ENCODE measurements at regions not wholly inside any gene's neighbourhood (a gene's known extent, or its start where the extent isn't known, plus 50 kb on each side); places are given as distances from the start of the nearest gene placed in this dataset.

DNA sequence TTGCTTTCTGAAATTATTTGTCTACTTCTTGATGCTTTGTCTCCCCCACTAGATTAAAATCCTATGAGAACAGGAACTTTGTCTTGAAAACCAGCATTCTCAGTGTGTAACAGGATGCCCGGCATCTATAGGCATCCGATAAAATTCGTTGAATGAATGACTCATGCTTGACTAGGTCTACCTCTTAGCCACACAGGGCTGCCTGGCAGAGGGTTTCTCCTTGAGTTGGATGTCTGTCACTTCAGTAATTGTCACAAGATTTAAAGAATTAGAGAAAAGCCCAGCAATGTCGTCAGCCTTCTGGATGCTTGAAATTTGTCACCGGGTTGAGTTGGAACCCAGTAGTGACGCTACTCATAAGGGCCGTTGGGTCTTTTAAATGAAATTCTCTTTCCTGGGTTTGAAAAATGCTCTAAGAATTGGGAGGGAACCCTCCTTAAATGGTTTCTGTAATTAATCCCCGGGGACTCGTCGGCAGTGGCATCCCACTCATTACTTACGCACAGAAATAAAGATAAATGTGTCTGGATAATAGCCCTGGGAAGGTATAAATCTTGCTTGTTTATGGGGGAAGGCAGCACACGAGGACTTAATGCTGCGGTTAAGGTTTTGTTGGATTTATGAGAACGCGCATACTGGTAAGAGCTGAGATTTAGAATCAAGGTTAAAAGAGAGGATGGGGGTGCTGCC lies 194.1 kb downstream of the AACS start:
- TF ChIP-seq, protein P1, sequence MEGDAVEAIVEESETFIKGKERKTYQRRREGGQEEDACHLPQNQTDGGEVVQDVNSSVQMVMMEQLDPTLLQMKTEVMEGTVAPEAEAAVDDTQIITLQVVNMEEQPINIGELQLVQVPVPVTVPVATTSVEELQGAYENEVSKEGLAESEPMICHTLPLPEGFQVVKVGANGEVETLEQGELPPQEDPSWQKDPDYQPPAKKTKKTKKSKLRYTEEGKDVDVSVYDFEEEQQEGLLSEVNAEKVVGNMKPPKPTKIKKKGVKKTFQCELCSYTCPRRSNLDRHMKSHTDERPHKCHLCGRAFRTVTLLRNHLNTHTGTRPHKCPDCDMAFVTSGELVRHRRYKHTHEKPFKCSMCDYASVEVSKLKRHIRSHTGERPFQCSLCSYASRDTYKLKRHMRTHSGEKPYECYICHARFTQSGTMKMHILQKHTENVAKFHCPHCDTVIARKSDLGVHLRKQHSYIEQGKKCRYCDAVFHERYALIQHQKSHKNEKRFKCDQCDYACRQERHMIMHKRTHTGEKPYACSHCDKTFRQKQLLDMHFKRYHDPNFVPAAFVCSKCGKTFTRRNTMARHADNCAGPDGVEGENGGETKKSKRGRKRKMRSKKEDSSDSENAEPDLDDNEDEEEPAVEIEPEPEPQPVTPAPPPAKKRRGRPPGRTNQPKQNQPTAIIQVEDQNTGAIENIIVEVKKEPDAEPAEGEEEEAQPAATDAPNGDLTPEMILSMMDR (IDR thresholded peaks at IDR 0.05; ENCODE audit: insufficient read depth, low read depth, low read length, missing control alignments): no peak
- DNase-seq (ENCODE audit: low read depth): no peak
- H3K4me3 ChIP-seq (ENCODE audit: low read length): no peak overlapping the region

DNA sequence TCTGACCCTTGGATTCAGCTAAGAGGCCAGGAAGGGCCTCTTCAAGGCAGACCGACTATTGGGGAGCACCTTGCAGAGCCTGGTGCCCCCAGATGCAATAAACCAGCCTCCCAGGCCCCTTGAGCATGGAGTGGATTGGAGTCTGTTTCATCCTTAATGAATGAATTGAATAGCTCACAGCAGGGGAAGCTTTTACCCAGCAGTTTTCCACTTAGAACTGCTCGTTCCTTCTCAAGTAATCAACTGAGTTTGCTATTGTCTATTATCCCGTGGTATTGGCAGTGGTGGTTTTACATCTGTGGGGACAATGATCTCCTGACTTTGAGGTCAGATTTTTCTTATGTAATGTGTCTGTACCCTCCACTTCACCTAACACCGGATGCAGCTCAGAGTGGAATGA lies 197.6 kb downstream of the AACS start:
- no peak for DNase-seq (ENCODE audit: low read depth)
- no peak overlapping the region for H3K4me3 ChIP-seq (ENCODE audit: low read length)
- TF ChIP-seq, protein P1 (IDR thresholded peaks at IDR 0.05; ENCODE audit: insufficient read depth, low read depth, low read length, missing control alignments): no peak

DNA sequence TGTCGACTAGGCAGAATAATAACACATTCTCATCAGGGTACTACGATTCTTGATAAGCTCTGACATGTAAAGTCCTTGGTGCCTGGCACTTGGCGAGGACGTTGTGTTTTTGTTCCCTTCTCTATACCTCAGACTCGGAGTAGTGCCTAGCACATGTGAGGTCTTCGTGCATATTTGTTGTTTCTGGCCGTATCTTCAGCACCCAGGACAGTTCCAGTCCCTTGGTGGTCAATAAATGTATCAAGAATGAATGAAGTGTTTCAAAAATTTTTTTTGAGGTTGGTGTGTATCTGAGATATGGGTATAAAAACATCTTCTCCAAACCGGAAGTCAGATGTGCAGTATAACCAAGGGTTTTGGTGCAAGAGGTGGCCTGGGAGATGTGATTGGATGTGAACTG lies 198.2 kb downstream of the AACS start:
- H3K4me3 ChIP-seq (ENCODE audit: low read length): no peak overlapping the region
- TF ChIP-seq, protein P1 (IDR thresholded peaks at IDR 0.05; ENCODE audit: insufficient read depth, low read depth, low read length, missing control alignments): no peak
- DNase-seq (ENCODE audit: low read depth): no peak

DNA sequence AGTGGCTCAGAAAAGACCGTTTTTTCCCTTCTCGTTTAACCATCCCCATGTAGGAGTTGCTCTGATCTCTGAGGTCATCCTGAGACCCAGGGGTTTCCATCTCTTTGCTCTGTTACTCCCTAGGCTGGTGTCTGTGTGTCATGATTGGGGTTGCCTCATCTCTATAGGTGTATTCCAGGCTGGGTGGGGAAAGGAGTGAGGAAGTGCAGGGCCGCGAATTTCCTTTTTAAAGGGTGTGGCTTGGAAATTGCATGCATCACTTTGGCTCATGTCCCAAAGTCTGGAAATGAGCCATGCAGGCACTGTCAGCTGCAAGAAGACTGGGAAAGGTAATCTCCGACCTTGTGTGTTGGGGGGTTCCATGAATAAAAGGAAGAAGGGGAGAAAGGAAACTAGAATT lies 201.9 kb downstream of the AACS start:
- peak; percentile 11 for DNase-seq (ENCODE audit: low read depth)
- TF ChIP-seq, protein P1 (IDR thresholded peaks at IDR 0.05; ENCODE audit: insufficient read depth, low read depth, low read length, missing control alignments): no peak
- no peak overlapping the region for H3K4me3 ChIP-seq (ENCODE audit: low read length)

DNA sequence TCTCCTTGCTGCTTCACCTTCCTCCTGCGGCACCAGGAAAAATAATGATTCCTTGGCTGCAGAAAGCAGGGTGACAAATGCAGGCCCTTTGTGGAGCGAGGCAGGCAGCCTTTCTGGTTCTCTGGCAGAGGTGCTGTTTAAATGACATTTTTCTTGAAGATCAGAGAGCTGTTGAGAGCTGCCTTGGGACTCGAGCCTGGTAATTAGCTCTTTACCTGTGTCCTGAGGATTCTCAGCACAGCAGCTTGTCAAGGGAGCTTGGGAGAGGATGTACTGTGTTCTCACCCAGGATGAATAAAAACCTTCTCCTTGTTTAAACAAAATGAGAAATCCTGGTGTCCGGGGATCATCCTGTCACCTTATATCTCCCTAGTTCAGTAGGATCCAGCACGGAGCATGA lies 204.0 kb downstream of the AACS start:
- TF ChIP-seq, protein P1 (IDR thresholded peaks at IDR 0.05; ENCODE audit: insufficient read depth, low read depth, low read length, missing control alignments): no peak
- no peak for DNase-seq (ENCODE audit: low read depth)

DNA sequence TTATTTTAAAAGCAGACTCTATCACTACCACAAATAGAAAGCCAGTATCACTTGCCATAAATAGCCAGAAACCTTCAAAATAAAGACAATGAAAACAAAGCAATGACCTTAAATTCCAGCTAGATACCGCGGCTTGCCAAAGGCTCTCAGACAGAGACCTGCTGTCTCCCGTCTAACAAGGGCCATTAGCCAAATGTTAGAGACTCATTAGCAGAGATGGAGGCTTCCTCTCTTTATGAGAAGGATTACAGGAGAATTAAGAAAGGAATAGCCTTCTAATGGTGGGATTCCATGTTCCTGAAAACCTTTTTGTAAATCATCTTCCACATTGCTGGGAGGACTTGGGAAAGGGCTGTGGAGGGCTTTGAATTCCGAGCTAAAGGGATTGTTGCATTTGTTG lies 206.7 kb downstream of the AACS start:
- TF ChIP-seq, protein P1 (IDR thresholded peaks at IDR 0.05; ENCODE audit: insufficient read depth, low read depth, low read length, missing control alignments): no peak
- no peak overlapping the region for H3K4me3 ChIP-seq (ENCODE audit: low read length)
- DNase-seq (ENCODE audit: low read depth): no peak

More for the DNA sequence above, 204.0 kb downstream of the AACS start:
- no peak overlapping the region for H3K4me3 ChIP-seq (ENCODE audit: low read length)

DNA sequence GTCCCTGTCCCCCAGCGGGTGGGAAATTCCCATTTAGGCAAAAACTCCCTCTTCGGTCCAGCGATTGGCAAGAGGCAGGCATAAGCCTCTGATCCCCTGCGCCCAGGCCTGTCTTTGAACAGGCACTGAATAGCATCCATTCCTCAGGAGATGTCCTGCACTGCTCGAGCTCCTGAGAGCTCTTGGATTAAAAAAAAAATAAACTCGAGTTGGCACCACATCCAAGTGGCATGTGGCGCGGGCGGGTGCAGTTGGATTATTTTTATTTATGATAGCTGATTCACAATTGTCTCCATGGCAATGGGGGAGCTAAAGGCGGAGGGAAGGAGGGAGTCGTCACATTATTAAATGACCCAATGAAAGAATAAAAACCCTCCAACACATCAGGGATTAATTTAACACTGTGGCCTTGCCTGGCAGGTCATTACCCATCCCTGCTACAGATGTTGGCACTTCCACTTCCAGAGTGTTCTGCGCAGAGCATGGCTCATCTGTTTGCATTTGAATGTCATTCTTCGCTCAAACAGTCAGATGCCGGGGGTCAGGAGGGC lies 207.2 kb downstream of the AACS start:
- TF ChIP-seq, protein P1 (IDR thresholded peaks at IDR 0.05; ENCODE audit: insufficient read depth, low read depth, low read length, missing control alignments): no peak
- no peak for DNase-seq (ENCODE audit: low read depth)
- no peak overlapping the region for H3K4me3 ChIP-seq (ENCODE audit: low read length)

Measured in epithelial cell of esophagus (primary cell).